ENCODE measurements at regions not wholly inside any gene's neighbourhood (a gene's known extent, or its start where the extent isn't known, plus 50 kb on each side); places are given as distances from the start of the nearest gene placed in this dataset.
"Not testable (repeated sequence)": the region's sequence is repeated elsewhere in the genome, so short reads cannot be mapped to it uniquely, and the experiment has no call there.

DNA sequence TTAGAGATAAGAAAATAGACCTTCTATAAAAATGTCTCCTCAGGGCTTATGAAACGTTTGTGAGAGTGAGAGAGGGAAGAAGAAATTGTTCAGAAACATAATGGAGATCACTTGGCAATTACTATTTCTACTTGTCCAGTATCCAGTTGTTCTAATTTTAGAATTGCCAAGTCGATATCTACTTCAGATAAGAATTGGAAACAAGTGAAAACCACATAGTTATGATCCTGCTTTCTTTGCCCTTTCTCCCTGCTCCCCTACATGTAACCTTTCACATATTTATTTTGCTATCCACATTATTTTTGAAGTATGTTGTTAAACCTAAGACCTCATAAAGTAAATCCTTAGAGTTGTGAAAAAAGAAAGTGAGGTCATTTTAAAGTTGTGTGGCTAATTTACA lies 1154.7 kb upstream of the ADGRL2 start:
- DNase-seq (ENCODE audit: low spot score), result no peak

DNA sequence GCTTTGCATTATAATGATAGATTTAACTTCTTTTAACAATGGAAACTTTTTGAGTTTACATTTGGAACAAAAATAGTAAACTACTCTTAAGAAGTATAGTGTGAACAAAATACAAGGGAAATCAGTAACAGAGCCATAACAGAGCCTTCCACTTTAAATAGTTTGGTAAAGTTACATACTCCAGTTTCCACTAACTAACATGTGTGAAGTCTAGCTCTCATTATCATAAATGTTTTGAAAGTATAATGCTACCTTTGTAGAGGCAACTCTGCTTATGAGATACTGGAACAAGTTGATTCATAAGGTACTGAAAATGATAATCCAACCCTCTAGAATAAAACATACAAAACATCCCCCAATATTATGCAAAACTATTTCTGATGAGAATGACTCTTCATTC lies 1155.1 kb upstream of the ADGRL2 start:
- no peak for DNase-seq (ENCODE audit: low spot score)

GRCh38 chr1:80640978-80641377 lies 1159.8 kb upstream of the ADGRL2 start:
- no peak for DNase-seq (ENCODE audit: low spot score)

DNA sequence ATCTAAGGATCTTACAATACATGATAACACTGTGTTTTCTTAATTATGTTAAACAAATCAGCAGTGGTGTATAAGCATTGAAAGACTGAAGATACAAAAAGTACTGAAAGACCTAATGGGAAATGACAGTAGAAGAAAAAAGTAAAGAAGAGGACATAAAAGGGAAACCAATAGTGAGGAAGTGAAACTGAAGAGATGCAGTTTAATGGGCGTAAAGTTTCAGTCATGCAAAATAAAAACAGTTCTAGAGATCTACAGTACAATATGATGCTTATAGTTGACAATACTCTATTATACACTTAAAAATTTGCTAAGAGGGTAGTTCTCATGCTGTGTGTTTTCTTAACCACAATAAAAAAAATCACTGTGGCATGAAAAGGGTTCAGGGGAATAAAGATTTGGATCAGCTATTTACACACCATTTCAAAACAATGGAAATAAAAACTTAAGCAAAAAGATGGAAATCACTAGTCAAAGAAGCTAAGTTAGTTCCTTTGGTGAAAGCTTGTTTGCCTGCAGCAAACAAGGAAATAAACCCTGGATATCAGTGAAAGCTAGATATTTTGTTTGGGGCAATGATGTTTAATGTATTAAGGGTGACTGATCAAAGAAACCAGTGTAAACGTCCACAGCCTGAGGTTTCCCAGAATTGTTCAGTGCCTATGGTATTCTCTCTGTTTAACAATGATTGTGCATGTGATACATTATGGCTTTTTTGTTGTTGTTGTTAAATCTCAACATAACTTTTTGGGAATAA lies 1160.8 kb upstream of the ADGRL2 start:
- DNase-seq (ENCODE audit: low spot score), result no peak

DNA sequence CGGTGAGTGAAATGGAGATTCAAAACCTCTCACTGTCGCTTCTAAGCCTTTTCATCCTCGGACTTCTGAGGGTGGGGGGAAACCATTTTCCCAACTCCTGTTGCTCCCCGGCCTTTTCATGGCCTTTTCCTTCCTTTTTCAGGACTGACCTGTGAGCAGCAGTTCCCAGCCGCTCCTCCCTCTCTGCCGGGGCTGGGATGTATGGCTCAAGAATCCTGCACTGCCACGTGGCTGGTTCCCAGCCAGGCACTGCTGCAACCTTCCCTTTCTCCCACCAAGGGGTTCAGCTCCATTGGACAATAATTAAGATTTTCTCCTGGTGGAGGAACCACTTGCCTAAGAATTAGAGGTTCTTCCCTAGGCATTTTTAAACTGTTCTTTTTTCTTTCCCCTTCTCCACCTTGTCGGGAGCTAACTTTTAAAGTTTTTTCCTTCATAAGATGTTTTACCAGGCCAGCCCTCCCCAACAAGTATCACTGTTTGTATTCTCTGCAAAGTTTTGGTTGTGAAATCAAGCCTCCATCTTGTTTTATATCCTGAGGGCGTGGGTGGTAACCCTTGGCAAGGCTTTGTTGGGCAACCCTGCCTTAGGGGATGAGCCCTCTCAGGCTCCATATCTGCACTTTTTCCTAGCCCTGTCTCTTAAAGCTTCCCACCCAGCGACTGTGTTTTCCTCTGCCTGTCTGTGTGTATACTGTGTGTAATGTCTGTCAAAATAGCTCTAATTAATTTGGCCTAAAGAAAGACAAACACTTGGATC lies 1166.6 kb upstream of the ADGRL2 start:
- no peak for DNase-seq (ENCODE audit: low spot score)

GRCh38 chr1:80632284-80632683 lies 1168.5 kb upstream of the ADGRL2 start:
- no peak for DNase-seq (ENCODE audit: low spot score)

GRCh38 chr1:80629304-80629837 lies 1171.4 kb upstream of the ADGRL2 start:
- DNase-seq (ENCODE audit: low spot score), result no peak

DNA sequence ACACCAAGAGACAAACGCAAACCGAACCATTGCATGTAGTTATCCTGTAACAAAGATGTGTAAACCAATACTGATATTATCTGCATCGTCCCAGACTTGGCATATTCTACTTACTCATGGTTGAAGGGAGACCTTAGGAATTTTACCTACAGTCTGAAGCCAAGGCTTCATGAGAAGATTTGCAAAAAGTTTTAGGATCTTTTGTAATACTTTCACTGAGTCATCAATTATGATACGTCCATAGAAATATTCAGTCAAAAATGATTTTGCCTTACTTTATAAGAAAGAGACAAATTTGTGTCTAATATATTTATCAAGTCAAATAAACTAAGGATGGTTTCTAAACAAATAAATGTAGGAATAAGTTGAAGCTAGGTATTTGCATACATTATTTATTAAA lies 1176.1 kb upstream of the ADGRL2 start:
- no peak for DNase-seq (ENCODE audit: low spot score)

GRCh38 chr1:80607064-80607463 lies 1193.7 kb upstream of the ADGRL2 start:
- DNase-seq (ENCODE audit: low spot score), result no peak

GRCh38 chr1:80594013-80594412 lies 1206.7 kb upstream of the ADGRL2 start:
- DNase-seq (ENCODE audit: low spot score), result no peak

- no peak for DNase-seq (ENCODE audit: low spot score)
These were observed 1207.5 kb upstream of the ADGRL2 start for GRCh38 chr1:80593197-80593596.

DNA sequence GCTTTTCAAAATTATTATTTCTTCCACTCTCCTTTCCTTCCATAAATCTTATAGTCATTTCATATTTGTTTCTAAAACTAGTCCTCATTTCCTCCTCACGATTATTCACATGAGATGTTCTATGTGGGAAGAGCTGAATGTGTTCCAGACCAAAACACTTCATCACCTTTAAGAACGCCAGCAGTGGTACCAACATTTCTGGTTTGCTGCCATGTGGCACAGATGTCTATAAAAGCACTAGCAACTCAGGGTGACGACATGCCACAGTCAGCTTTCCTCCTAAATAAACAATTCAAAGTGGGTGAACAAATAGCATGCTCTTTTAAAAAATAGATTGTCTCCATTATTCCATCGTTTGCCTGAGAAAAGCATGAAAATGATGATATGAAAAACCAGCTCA lies 1217.8 kb upstream of the ADGRL2 start:
- DNase-seq (ENCODE audit: low spot score), result no peak

- DNase-seq (ENCODE audit: low spot score), result no peak
These were observed 1221.7 kb upstream of the ADGRL2 start for GRCh38 chr1:80579055-80579454.

DNA sequence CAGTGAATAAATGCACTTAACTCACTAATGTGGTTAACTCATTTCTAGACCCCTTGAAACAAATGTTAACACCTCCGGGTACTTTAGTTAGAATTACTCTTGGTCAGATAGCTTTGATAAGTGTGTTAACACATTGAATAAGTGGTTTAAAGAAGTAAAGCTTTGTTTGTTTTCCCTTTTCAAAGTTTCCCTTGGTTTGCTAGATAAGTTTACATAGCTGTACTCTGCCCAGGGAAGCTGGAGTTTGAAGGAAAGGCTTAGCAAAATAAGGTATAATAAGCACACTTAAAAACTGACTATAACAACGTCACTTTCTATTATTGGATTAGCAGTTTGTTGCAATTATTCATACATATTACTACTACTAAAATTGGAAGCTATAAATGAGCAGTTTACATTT lies 1233.9 kb upstream of the ADGRL2 start:
- DNase-seq (ENCODE audit: low spot score), result no peak

DNA sequence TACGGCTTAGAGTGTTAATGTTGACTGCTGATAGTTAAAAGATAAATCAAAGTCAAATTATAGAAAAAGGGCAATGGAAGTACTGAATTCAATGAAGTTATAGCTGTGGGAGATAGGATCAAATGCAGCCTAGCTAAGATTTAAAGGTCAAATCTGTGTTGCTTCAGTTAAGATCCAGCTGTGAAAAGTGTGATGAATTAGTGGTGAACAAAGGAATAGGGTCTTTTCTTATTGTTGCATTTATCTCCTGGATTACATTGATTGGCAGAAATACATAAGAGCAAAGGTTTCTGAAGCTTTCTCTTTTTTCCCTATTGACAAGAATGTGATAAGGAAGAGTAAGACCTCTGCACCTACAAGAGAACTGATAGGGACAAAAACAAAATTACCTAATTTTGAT lies 1234.6 kb upstream of the ADGRL2 start:
- no peak for DNase-seq (ENCODE audit: low spot score)

DNA sequence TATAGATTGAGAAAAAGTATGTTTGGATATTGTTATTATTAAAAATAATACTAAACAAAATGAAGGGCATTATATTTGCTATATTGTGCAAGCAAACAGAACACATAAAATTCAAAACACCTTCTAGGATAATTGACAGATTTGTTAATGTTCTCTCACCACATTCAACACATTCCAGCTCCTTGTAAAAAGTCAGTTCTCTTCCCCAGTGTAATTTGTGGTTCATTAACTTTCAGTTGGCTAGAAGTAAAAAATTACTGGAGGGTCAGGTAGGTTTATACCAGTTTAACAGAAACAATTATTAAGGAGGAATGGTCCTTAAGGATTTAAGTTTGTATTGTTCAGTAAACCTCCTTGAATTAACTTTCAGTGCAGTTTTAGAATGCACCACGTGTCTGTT lies 1235.3 kb upstream of the ADGRL2 start:
- no peak for DNase-seq (ENCODE audit: low spot score)

GRCh38 chr1:80542231-80542630 lies 1258.5 kb upstream of the ADGRL2 start:
- no peak for DNase-seq (ENCODE audit: low spot score)

DNA sequence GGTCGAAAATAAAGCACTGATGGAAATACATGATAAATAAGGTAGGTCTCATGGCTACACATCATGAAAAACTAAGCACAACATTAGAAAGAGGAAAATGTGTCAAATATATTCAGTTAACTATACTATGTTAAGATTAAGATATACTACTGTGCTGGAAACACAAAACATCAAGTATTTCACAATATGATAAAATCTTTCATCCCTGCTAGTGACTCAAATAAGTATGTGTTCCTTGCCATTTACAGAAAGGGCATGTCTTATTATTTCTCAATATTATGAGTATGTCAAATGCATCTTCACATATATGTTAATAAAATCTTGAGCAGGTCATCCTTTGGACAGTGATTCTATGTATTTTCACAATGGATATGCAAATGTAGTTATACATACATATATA lies 1260.1 kb upstream of the ADGRL2 start:
- no peak for DNase-seq (ENCODE audit: low spot score)

DNA sequence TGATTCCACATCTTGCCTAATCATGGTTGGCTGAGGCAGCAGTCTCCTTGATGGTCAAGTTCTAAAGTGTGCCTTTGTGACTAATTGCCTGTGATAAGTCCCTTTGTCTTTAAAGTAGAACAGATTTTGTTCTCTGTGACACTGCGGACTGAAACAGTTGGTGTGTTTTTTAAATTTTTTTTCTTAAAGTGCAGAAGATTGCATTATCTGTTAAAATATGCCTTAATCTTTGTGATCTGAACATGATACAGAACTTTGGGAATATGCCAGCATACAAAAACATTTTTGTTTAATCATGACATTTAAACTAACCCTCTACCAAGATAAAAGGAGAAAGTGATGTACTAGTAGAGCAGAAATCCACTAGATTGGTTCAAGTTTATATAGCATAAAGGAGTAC lies 1260.6 kb upstream of the ADGRL2 start:
- no peak for DNase-seq (ENCODE audit: low spot score)

- DNase-seq (ENCODE audit: low spot score), result not testable (repeated sequence)
These were observed 1261.4 kb upstream of the ADGRL2 start for GRCh38 chr1:80539298-80539697.

GRCh38 chr1:80536461-80536860 lies 1264.3 kb upstream of the ADGRL2 start:
- DNase-seq (ENCODE audit: low spot score), result no peak

DNA sequence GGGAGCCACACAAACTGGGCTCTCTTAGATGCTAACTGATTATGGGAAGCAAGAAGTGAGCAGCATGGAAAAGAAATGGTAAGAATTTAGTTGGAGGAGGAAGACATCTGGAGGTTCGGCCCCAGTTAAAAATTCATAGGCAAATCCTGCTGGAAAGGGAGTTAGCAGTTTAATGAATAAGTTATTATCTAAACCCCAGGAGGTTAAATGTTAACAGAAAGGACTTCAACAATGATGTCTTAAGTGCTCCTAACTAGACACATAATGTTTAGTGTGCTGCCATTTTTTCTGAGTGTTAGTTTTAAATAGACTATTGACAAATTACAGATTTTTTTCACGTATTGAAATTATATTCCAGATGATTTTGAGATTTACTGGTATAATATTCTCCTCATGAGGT lies 1265.3 kb upstream of the ADGRL2 start:
- no peak for DNase-seq (ENCODE audit: low spot score)
